ENCODE measurements at regions not wholly inside any gene's neighbourhood (a gene's known extent, or its start where the extent isn't known, plus 50 kb on each side); places are given as distances from the start of the nearest gene placed in this dataset.

GRCh38 chr5:54678737-54679136, 161.2 kb downstream of the SNX18 start:
- TF ChIP-seq NRF1 (IDR thresholded peaks at IDR 0.05; ENCODE audit: low read depth, low read length) (no peak), GABPA (IDR thresholded peaks at IDR 0.05; ENCODE audit: low read depth) (no peak), MXI1 (IDR thresholded peaks at IDR 0.05; ENCODE audit: low read depth, low read length) (no peak)

All from SK-N-SH (cell line).